ENCODE measurements at regions not wholly inside any gene's neighbourhood (a gene's known extent, or its start where the extent isn't known, plus 50 kb on each side); places are given as distances from the start of the nearest gene placed in this dataset.

GRCh38 chr13:107675847-107676550 is 539.3 kb downstream of the LIG4 start:
- no CpG with 5 or more reads among the region's 2 CpGs for WGBS (ENCODE audit: extremely low coverage, insufficient read length, low lambda C conversion rate)
- H2BK15ac ChIP-seq (ENCODE audit: low read depth, low read length): no peak overlapping the region
- Mint-ChIP-seq H3K27ac (no peak overlapping the region), H3K4me1 (no peaks in the 10 kb centered on the region), H3K4me3 (no peak overlapping the region), H3K9me3 (no peaks in the 10 kb centered on the region), H3K27me3 (ENCODE audit: low read depth) (no peaks in the 10 kb centered on the region), H3K36me3 (ENCODE audit: insufficient read depth in 1 of 3, low read depth in 3 of 3) (no peaks in the 10 kb centered on the region)
- TF ChIP-seq CTCF (conservative IDR thresholded peaks at IDR 0.05): no peak
- no peak for DNase-seq
- no peak overlapping the region for H3K14ac ChIP-seq (ENCODE audit: insufficient read depth, low read length)
- H2AK5ac ChIP-seq (ENCODE audit: insufficient read length, low read length): no peak overlapping the region
- H3K79me2 ChIP-seq (ENCODE audit: insufficient read depth, low read length): no peaks in the 10 kb centered on the region
- no peaks in the 10 kb centered on the region for H3K9me3 ChIP-seq (ENCODE audit: control insufficient read depth, low read depth, low read length)
- no peak overlapping the region for H3K4me2 ChIP-seq (ENCODE audit: insufficient read depth, insufficient read length, low read length)
- no peaks in the 10 kb centered on the region for H3K27me3 ChIP-seq (ENCODE audit: insufficient read depth, low read length)
- H3K23me2 ChIP-seq (ENCODE audit: insufficient read length, low read depth, low read length, poor library complexity, severe bottlenecking): no peaks in the 10 kb centered on the region
- H3K4ac ChIP-seq (ENCODE audit: low read depth, low read length): no peak overlapping the region
- no peak overlapping the region for H3T11ph ChIP-seq (ENCODE audit: low read length)
- no peak overlapping the region for H2BK5ac ChIP-seq (ENCODE audit: insufficient read length, low read length)
- H3K56ac ChIP-seq (ENCODE audit: insufficient read length, low read depth, low read length): no peak overlapping the region
- no peaks in the 10 kb centered on the region for H3K4me1 ChIP-seq (ENCODE audit: insufficient read depth, low read length)
- no peak overlapping the region for H3K18ac ChIP-seq (ENCODE audit: insufficient read length, low read depth, low read length)
- no peak overlapping the region for H2BK20ac ChIP-seq (ENCODE audit: low read depth, low read length, poor library complexity, severe bottlenecking)
- H2BK120ac ChIP-seq (ENCODE audit: low read depth, low read length, poor library complexity, severe bottlenecking): no peak overlapping the region
- H2BK12ac ChIP-seq (ENCODE audit: insufficient read length, low read depth, low read length): no peak overlapping the region
- H4K5ac ChIP-seq (ENCODE audit: insufficient read length, low read depth, low read length): no peak overlapping the region
- no peak overlapping the region for H4K91ac ChIP-seq (ENCODE audit: insufficient read length, low read depth, low read length)
- no peak overlapping the region for H4K8ac ChIP-seq (replicated peaks; ENCODE audit: insufficient read length, low read depth, low read length)
- no peak overlapping the region for H3K9ac ChIP-seq (ENCODE audit: extremely low read depth, insufficient read length, low read length)
- H3K27ac ChIP-seq (ENCODE audit: insufficient read length, low read depth, low read length): no peak overlapping the region
- no peaks in the 10 kb centered on the region for H3K79me1 ChIP-seq (ENCODE audit: insufficient read depth, low read depth, low read length, poor library complexity, severe bottlenecking)
- H2AFZ ChIP-seq (ENCODE audit: low read length): no peak overlapping the region
- H3K23ac ChIP-seq (ENCODE audit: insufficient read length, low read depth, low read length): no peak overlapping the region
- H4K20me1 ChIP-seq (ENCODE audit: control insufficient read depth, insufficient read depth, insufficient read length): no peaks in the 10 kb centered on the region

All from H9 (cell line).